GM18909 (cell line): ENCODE measurements at regions not wholly inside any gene's neighbourhood (a gene's known extent, or its start where the extent isn't known, plus 50 kb on each side); places are given as distances from the start of the nearest gene placed in this dataset.

Experiments used
- ATAC-seq: cut with Tn5 transposase; IDR thresholded peaks from one replicate; pipeline ENCODE4 v1.9.1; 2021; ENCODE audit warnings: mild to moderate bottlenecking; ENCODE audit not compliant: unreplicated experiment, poor library complexity

DNA sequence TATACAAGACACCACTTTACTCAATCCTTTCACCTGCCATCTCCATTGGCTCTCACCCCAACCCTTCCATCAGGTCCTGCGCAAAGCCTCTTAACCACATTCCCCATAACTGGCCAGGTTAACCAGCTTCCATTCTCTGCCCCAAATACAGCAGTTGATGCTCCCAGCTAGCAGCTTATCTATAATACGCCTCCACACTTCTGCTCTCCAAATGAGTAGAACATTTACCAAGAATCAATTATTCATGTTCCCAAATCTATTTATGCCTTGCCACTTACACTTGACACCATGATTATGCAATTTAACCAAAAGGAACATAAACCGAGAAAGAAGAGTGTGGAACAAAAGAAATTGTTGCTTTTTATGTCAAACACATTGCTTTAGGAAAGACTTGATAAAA lies 103.7 kb upstream of the TPM1 start:
- ATAC-seq, result no peak

- ATAC-seq, result no peak
Measured at GRCh38 chr15:62940093-62940754, 102.3 kb upstream of the TPM1 start.

DNA sequence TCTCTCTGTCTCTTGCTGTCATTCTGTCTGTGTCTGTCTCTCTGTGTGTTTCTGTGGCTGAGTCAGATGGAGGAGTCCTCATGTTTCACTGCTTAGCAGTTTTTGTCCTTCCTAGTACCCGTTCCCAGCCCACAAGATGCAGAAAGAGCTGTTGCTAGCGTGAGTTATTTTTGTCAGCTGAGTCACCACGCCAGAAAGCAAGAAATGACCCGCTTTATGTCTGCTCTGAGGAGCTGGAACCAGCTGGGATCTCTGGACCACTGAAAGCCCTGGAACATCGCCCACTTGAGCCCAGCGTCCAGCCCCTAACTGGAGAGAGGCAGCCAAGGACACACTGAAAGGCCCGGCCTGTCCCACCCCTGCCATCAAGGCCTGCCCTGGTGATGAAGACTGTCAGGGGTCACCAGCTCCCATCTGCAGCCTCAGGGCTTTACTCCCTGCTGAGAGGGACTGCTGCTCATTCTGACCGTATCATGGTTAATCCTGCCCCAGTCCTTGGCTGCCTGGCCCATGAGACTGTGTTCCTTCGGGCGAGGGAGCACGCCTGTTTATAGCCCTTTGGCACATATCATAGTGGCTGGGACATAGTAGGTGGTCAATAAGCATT lies 101.7 kb upstream of the TPM1 start:
- ATAC-seq, result no peak

- ATAC-seq, result no peak
Measured at GRCh38 chr15:62941699-62942098, 100.8 kb upstream of the TPM1 start.

GRCh38 chr15:62942428-62942827 lies 100.1 kb upstream of the TPM1 start:
- no peak for ATAC-seq

GRCh38 chr15:62945063-62945462 lies 97.5 kb upstream of the TPM1 start:
- ATAC-seq, result no peak

DNA sequence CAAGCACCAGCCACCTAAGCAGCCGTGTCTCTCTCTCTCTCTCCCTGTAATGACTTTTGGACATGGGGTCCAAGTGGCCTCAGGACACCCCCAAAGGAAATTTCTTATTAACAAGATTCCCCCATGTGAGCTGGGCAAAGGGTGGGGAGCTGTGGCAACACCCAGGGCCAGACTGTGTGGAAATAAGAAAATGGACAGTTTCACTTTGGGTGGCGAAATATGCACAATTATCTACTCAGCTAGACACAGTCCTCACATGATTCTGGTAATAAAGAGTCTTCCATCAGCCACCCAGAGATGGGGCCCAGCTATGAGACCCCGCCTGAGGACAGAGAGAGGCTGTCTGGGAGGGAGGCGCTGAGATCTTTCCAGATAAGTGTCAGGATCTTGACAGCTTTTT lies 96.8 kb upstream of the TPM1 start:
- ATAC-seq, result no peak

DNA sequence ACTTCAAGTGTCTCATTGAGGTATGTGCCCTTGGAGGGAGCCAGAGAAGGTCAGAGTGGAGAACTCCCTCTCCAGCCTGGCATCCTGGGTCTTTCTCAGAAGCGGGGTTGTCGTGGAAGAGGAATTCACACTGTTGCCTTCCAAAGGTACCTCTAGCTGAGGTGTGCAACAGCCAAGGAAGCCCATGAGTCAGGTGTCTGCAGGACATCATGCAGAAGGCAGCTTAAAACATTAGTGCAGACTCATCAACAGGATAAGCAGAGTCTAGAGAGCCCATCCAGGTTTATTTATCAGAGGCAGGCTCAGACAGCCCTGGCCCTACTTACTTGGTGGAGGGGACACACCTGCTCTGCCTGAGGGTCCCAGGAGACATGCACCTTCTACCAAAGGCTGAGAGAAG lies 95.6 kb upstream of the TPM1 start:
- ATAC-seq, result no peak

DNA sequence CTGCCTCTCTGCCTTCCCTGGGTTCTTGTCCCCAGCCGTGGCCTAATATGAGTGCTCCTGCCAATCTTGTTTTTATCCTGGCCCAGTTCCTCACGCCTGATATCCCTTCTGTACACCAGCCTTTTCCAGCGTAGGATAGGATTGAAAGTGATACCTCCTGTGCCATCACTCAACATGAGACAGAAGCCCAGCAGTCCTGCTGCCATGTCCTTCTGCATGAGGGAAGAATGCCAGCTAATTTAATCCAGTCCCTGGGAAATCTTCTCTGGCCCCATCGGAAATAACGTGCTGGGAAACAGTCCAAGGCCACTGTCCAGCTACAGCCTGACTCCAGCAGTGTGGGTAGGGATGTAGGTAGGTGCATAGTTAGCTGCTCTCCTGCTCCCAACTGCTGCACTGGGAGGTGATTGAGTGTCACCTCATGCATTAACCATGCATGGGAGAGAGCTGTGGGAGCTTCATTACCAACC lies 92.0 kb upstream of the TPM1 start:
- no peak for ATAC-seq

DNA sequence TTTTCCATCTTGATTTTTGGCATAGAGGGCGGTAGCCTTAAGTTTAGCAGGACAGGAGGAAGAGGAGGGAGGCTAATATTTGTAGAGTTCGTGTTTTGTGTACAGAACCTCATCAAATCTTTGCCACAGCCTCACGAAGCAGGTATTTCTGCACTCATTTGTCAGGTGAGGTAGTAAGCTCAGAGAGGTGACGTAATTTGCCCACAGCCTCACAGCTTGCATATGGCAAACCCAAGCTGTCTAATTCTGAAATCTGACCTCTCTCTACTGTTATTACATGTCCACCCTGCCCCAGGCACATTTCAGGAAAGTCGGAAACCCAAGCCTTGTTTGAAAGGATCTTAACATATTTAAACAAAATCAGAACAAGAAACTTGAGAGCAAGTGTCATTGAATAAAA lies 91.1 kb upstream of the TPM1 start:
- ATAC-seq, result no peak

DNA sequence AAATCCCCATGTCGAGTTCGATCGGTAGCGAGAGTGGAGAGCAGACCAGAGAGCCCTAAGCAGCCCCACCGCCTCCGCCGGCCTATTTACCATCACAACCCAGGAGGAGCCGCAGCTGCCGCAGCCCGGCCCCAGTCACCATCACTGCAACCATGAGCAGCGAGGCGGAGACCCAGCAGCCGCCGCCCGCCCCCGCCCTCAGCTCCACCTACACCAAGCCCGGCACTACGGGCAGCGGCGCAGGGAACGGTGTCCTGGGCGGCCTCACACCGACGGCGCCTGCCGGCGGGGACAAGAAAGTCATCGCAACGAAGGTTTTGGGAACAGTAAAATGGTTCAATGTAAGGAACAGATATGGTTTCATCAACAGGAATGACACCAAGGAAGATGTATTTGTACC lies 89.5 kb upstream of the TPM1 start:
- ATAC-seq, result no peak

GRCh38 chr15:62953496-62954045 lies 89.0 kb upstream of the TPM1 start:
- no peak for ATAC-seq

DNA sequence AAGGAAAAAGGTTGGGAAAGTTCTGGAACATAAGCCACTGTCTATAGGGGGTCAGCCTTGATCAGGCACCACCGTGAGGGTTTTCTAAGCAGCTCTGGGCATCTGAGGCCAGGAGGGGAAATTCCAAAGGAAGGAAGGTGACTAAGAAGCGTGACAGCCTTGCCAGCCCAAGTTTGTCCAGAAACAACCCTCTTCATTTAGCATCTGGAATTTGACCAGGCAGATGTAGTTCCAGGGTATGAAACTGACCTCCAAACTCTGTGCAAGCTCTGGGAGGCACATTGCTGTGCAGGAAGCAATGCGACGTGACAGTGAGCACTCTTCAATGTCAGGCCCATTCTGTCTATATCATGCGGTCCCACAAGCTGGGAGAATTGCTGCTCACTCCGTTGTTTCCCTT lies 85.4 kb upstream of the TPM1 start:
- ATAC-seq, result no peak

DNA sequence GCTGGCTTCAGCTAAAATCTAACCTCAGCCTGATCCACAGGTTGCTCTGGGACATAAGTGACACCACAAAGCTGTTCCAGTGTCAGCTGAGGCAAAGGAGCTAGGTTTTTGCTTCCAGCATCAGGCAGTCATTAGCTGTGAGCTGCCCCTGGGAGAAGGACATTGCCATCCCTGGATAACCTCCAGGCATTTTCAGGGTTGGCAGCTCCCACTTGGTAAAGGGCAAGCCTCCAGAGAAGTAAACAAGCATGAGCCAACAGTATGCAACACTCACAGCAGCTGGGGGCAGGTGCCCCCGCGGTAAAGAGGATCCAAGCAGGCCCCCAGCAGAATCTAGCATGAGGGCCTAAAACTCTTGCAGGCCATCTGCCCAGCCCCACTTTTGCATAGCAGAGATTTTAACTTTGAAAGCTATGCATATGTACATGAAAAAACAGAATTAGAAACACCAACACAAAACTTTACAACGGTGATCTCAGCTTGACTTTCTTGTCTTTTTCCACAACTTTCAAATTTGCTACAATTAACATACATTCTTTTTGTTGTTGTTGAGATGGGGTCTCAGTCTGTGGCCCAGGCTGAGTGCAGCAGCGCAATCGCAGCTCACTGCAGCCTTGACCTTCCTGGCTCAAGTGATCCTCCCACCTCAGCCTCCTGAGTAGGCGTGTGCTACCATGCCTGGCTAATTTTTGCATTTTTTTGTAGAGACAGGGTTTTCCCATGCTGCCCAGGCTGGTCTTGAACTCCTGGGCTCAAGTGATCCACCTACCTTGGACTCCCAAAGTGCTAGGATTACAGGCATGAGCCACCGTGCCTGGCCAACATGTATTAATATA lies 83.8 kb upstream of the TPM1 start:
- no peak for ATAC-seq

DNA sequence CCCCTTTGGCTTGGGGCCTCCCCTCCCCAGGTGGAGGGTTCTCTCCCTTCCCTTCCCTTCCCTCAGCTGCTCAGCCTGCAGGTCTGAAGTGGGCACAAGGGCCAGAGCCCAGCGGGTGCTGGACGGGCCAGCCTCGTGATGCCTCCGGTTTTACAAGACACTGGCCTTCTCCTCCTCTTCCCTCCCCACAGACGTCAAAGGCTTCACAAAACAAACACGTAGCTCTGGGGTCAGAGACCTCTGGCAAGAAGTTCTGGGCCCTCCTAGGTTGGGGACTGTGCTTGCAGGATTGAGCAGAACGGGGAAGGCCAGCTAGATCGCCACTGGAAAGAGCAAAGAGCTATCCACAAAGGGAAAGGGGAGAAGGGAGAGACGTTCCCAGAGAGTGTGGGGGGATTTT lies 81.4 kb upstream of the TPM1 start:
- ATAC-seq, result no peak

- ATAC-seq, result no peak
Measured at GRCh38 chr15:62962101-62962995, 80.2 kb upstream of the TPM1 start.

- no peak for ATAC-seq
Measured at GRCh38 chr15:62964251-62964650, 78.3 kb upstream of the TPM1 start.

DNA sequence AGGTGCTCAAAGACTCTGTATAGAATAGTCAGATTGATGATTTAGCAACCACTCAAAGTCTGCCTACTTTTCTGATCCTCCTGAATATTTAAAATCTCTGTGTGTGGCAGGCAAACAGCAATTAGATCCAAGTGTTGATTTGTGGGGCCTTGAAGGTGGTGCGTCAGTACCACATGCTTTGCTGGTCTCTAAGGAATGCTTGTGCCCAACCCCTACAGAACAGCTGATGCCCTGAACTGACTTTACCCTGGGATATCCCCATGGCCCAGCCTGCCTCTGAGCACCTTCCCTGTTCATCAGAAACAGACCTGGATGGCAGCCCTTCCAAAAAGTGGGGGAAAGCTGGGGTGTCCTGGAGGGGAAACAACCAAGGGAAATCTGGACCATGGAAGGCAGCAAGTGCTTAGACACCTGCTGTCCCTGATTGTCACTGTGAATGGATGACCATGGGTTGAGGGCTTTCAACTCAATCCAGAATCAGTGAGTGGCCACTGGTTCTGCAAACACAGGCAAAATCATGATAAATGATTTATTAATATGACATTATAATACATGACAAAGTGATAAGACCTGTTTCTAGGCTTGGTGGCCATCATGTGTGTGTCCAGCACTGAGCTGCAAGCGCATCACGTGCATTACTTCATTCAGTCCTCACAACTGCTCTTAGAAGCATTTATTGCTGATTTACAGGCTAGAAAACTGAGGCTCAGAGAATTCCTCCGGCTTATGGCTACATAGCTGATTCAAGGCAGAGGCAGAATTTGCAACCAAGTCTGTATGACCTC lies 76.1 kb upstream of the TPM1 start:
- ATAC-seq, result no peak

DNA sequence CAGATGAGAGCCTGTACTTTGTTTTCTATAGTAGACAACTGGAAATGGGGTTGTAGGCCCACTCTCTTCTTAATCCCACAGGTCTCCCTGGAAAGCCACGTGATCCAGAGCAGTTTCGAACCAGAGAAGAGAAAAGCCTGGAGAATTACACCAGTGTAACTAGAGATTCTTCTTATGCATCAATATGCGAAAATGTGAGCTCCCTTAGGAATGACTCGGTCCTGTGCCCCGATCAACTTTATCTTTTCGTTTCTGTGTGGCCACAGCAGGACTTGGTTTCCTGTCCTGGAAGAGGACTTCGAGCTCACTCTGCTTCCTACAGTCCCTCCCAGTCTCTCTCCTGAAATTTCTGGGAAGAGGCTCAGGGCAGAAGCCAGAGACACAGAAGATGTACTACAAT lies 73.8 kb upstream of the TPM1 start:
- ATAC-seq, result no peak
